ENCODE measurements at regions not wholly inside any gene's neighbourhood (a gene's known extent, or its start where the extent isn't known, plus 50 kb on each side); places are given as distances from the start of the nearest gene placed in this dataset.

DNA sequence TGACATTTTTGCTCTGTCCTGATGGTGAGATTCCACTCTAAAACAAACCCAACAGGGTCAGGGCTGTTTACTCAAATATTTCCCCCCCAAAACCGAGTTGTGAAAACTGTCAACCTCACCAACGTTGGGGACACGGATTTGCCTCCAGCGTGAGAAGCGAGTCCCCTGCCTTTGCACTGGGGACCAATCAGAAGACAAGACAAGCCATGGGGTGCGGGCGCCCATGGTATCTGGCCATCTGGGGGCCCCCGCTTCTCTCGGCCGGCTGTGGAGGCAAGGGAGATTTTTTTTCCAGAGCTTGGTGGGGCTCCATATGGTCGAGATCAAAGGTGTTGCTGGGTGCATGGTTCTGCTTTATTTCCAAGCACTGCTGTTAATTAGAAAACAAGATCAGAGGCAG, 272.1 kb downstream of the BCL11B start:
- no peak for TF ChIP-seq REST (IDR thresholded peaks at IDR 0.05; ENCODE audit: borderline replicate concordance)
- no peak for TF ChIP-seq CTCF (IDR thresholded peaks at IDR 0.05; ENCODE audit: poor library complexity, severe bottlenecking)
- no peak for TF ChIP-seq RAD21 (conservative IDR thresholded peaks at IDR 0.05)
- TF ChIP-seq EP300 (conservative IDR thresholded peaks at IDR 0.05; ENCODE audit: poor library complexity, severe bottlenecking) = no peak

Measured in neural cell (in vitro differentiated cells).